ENCODE measurements at regions not wholly inside any gene's neighbourhood (a gene's known extent, or its start where the extent isn't known, plus 50 kb on each side); places are given as distances from the start of the nearest gene placed in this dataset.

DNA sequence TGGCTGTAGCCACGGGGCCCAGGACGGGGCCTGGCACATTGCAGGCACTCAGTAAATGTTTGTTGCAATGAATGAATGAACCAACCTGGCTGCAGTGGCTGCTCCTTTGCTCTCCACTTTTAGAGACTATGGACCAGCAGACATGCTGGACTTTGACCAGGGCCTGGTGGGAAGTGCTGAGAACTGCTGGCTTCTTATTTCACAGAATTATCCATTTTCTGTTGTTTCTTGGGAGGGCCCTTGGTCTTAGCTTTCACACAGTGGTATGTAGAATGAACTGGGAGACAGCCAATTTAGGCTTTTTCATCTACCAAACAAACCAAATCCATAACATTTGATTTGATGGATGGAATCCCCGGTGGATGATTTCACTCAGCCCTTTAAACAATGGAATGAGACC is 78.0 kb upstream of the LHFPL2 start:
- Histone ChIP-seq H3K9me3 (no peaks in the 10 kb centered on the region), H3K27me3 (no peaks in the 10 kb centered on the region), H3K4me1 (no peaks in the 10 kb centered on the region), H3K4me3 (ENCODE audit: low read depth, low read length) (no peak overlapping the region), H3K36me3 (no peaks in the 10 kb centered on the region)
- no peak for DNase-seq
- TF ChIP-seq, protein P1, sequence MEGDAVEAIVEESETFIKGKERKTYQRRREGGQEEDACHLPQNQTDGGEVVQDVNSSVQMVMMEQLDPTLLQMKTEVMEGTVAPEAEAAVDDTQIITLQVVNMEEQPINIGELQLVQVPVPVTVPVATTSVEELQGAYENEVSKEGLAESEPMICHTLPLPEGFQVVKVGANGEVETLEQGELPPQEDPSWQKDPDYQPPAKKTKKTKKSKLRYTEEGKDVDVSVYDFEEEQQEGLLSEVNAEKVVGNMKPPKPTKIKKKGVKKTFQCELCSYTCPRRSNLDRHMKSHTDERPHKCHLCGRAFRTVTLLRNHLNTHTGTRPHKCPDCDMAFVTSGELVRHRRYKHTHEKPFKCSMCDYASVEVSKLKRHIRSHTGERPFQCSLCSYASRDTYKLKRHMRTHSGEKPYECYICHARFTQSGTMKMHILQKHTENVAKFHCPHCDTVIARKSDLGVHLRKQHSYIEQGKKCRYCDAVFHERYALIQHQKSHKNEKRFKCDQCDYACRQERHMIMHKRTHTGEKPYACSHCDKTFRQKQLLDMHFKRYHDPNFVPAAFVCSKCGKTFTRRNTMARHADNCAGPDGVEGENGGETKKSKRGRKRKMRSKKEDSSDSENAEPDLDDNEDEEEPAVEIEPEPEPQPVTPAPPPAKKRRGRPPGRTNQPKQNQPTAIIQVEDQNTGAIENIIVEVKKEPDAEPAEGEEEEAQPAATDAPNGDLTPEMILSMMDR (IDR thresholded peaks at IDR 0.05; ENCODE audit: low read depth, low read length) = no peak

DNA sequence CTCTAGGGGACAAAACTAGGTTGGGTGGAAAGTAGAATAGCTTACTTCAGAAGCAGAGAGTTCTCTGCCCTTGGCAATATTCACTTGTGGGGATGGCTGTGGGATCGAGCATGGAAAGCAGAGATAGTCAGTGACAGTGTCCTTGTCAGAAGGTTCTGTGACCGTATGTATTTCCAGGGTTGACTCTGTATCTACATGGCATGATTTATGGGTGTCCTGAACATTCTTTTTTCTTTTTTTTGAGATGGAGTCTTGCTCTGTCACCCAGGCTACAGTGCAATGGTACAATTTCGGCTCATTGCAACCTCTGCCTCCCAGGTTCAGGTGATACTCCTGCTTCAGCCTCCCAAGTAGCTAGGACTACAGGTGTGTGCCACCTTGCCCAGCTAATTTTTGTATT is 77.4 kb upstream of the LHFPL2 start:
- no peak for DNase-seq
- Histone ChIP-seq H3K9me3 (no peaks in the 10 kb centered on the region), H3K27me3 (no peaks in the 10 kb centered on the region), H3K4me3 (ENCODE audit: low read depth, low read length) (no peak overlapping the region), H3K36me3 (no peaks in the 10 kb centered on the region), H3K4me1 (no peaks in the 10 kb centered on the region)
- TF ChIP-seq, protein P1 (IDR thresholded peaks at IDR 0.05; ENCODE audit: low read depth, low read length) = no peak

- Histone ChIP-seq H3K4me3 (ENCODE audit: low read depth, low read length) (no peak overlapping the region), H3K36me3 (no peaks in the 10 kb centered on the region), H3K9me3 (no peaks in the 10 kb centered on the region), H3K27me3 (no peaks in the 10 kb centered on the region), H3K4me1 (no peaks in the 10 kb centered on the region)
- TF ChIP-seq, protein P1 (IDR thresholded peaks at IDR 0.05; ENCODE audit: low read depth, low read length) = no peak
- no peak for DNase-seq
Measured at GRCh38 chr5:78724061-78724460, 75.5 kb upstream of the LHFPL2 start.

DNA sequence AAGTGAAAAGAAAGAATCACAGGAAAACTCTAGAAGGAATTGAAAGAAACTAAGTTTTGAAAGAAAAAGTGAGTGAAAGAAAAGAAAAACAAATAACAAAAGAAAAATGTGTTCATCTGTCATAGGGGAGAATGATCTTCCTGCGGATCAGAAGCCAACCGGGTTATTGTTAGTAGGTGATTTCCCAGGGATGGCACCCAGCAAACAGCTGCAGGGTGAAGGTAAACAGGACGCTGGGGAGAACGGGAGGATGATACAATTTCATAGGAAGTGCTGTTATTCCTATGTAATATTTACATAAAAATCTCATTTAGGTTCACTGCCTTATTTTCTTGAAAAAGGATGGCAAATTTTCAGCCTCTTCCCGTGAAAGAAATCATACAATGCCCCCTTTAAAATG is 72.4 kb upstream of the LHFPL2 start:
- H3K4me1 ChIP-seq = no peaks in the 10 kb centered on the region

DNA sequence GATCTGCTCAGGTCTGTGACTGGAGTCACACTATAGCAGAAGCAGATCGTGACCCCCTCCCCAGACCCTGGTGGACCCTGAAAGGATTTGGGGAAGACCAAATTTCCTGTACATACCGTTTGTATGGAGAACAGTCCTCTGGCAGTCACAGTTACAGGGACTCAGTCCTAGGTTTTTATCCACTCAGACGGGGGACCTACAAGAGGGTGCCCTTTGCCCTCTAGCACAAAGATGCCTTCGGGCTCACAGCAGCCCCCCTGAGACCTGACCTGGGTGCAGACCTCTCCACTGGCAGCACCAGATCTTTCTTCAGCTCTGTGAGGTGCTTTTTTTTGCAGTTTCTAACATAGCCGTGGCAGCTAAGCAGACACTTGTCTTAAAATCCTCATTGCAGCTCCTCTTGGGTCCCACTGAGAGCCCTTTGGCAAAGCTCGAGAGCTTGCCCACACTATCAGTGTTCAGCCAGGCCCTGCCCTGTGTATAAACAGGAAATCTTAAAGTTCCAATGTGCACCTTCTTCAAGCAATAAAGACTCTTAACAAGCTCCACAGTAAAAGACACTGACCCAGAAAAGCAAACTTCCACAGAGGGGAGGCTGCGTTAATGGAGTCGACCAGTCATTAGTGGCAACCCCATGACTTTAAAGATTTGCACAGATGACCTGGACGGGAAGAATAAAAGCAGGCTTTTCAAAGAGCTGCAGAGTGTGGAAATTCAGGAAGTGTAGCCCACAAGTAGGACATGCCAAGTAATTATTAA is 71.8 kb upstream of the LHFPL2 start:
- Histone ChIP-seq H3K9me3 (no peaks in the 10 kb centered on the region), H3K27me3 (no peaks in the 10 kb centered on the region), H3K4me3 (ENCODE audit: low read depth, low read length) (no peak overlapping the region), H3K4me1 (no peaks in the 10 kb centered on the region), H3K36me3 (no peaks in the 10 kb centered on the region)
- no peak for DNase-seq
- TF ChIP-seq, protein P1 (IDR thresholded peaks at IDR 0.05; ENCODE audit: low read depth, low read length) = no peak

More for the DNA sequence above, 72.4 kb upstream of the LHFPL2 start:
- Histone ChIP-seq H3K27me3 (no peaks in the 10 kb centered on the region), H3K9me3 (no peaks in the 10 kb centered on the region), H3K36me3 (no peaks in the 10 kb centered on the region), H3K4me3 (ENCODE audit: low read depth, low read length) (no peak overlapping the region)
- TF ChIP-seq, protein P1 (IDR thresholded peaks at IDR 0.05; ENCODE audit: low read depth, low read length) = no peak
- DNase-seq = no peak

- no peaks in the 10 kb centered on the region for H3K36me3 ChIP-seq
- DNase-seq = no peak
- no peaks in the 10 kb centered on the region for H3K4me1 ChIP-seq
- H3K27me3 ChIP-seq = no peaks in the 10 kb centered on the region
- TF ChIP-seq, protein P1 (IDR thresholded peaks at IDR 0.05; ENCODE audit: low read depth, low read length) = no peak
- H3K4me3 ChIP-seq (ENCODE audit: low read depth, low read length) = no peak overlapping the region
- H3K9me3 ChIP-seq = no peaks in the 10 kb centered on the region
Measured at GRCh38 chr5:78719504-78720219, 71.1 kb upstream of the LHFPL2 start.
